Nephron (organoid): ENCODE measurements at regions not wholly inside any gene's neighbourhood (a gene's known extent, or its start where the extent isn't known, plus 50 kb on each side); places are given as distances from the start of the nearest gene placed in this dataset.

Source experiments
- H3K27ac Mint-ChIP-seq, 3 experiments: 2 replicates each; pipeline ENCODE4 v1.8.0; 2020; ENCODE audit warnings: mixed read lengths in 3 of 3, mild to moderate bottlenecking in 2 of 3, moderate library complexity in 1 of 3
- H3K27me3 Mint-ChIP-seq: 2 replicates; pipeline ENCODE4 v1.8.0; 2021; ENCODE audit warnings: low read depth, mild to moderate bottlenecking, moderate library complexity, mixed read lengths
- H3K36me3 Mint-ChIP-seq: 2 replicates; pipeline ENCODE4 v1.8.0; 2020; ENCODE audit warnings: low read depth, mixed read lengths
- H3K4me1 Mint-ChIP-seq: 2 replicates; pipeline ENCODE4 v1.8.0; 2020; ENCODE audit warnings: mixed read lengths
- H3K4me3 Mint-ChIP-seq, 3 experiments: 2 replicates each; pipeline ENCODE4 v1.8.0; 2020; ENCODE audit warnings: mild to moderate bottlenecking in 3 of 3, mixed read lengths in 3 of 3, moderate library complexity in 2 of 3
- H3K9me3 Mint-ChIP-seq: 2 replicates; pipeline ENCODE4 v1.8.0; 2020; ENCODE audit warnings: mixed read lengths
- TF ChIP-seq, protein P1 (sequence below), 3 experiments: fragments of 200-600 bp; sonication (generic); IDR thresholded peaks; one replicate each; pipeline ENCODE4 v1.5.0; 2021; ENCODE audit warnings: antibody characterized with exemption in 3 of 3; ENCODE audit not compliant: unreplicated experiment in 3 of 3

- TF ChIP-seq, protein P1, sequence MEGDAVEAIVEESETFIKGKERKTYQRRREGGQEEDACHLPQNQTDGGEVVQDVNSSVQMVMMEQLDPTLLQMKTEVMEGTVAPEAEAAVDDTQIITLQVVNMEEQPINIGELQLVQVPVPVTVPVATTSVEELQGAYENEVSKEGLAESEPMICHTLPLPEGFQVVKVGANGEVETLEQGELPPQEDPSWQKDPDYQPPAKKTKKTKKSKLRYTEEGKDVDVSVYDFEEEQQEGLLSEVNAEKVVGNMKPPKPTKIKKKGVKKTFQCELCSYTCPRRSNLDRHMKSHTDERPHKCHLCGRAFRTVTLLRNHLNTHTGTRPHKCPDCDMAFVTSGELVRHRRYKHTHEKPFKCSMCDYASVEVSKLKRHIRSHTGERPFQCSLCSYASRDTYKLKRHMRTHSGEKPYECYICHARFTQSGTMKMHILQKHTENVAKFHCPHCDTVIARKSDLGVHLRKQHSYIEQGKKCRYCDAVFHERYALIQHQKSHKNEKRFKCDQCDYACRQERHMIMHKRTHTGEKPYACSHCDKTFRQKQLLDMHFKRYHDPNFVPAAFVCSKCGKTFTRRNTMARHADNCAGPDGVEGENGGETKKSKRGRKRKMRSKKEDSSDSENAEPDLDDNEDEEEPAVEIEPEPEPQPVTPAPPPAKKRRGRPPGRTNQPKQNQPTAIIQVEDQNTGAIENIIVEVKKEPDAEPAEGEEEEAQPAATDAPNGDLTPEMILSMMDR (IDR thresholded peaks at IDR 0.05; ENCODE audit: unreplicated experiment in 3 of 3) = no peak
- no peaks in the 10 kb centered on the region for H3K9me3 Mint-ChIP-seq
- no peaks in the 10 kb centered on the region for H3K36me3 Mint-ChIP-seq
- no peak overlapping the region for H3K4me3 Mint-ChIP-seq
- peaks cover 8% of the 10 kb centered on the region for H3K4me1 Mint-ChIP-seq
- no peaks in the 10 kb centered on the region for H3K27me3 Mint-ChIP-seq
- H3K27ac Mint-ChIP-seq = peak overlapping the region in 1 of 3 experiments; percentile 51
These were observed 425.5 kb downstream of the TENT5A start for GRCh38 chr6:81326881-81327561.

GRCh38 chr6:81309811-81310210, 442.7 kb downstream of the TENT5A start:
- TF ChIP-seq, protein P1 (IDR thresholded peaks at IDR 0.05; ENCODE audit: unreplicated experiment in 3 of 3) = no peak
- Mint-ChIP-seq H3K27ac (no peak overlapping the region), H3K4me3 (no peak overlapping the region), H3K4me1 (no peaks in the 10 kb centered on the region), H3K36me3 (no peaks in the 10 kb centered on the region), H3K9me3 (peaks cover 8% of the 10 kb centered on the region), H3K27me3 (no peaks in the 10 kb centered on the region)

GRCh38 chr6:81308577-81309279, 443.8 kb downstream of the TENT5A start:
- H3K4me3 Mint-ChIP-seq = no peak overlapping the region
- TF ChIP-seq, protein P1 (IDR thresholded peaks at IDR 0.05; ENCODE audit: unreplicated experiment in 3 of 3) = no peak
- H3K27ac Mint-ChIP-seq = no peak overlapping the region
- H3K27me3 Mint-ChIP-seq = no peaks in the 10 kb centered on the region
- peaks cover 7% of the 10 kb centered on the region for H3K9me3 Mint-ChIP-seq
- H3K4me1 Mint-ChIP-seq = no peaks in the 10 kb centered on the region
- no peaks in the 10 kb centered on the region for H3K36me3 Mint-ChIP-seq

- Mint-ChIP-seq H3K4me1 (no peaks in the 10 kb centered on the region), H3K27me3 (no peaks in the 10 kb centered on the region), H3K4me3 (no peak overlapping the region), H3K36me3 (no peaks in the 10 kb centered on the region), H3K27ac (no peak overlapping the region), H3K9me3 (no peaks in the 10 kb centered on the region)
- TF ChIP-seq, protein P1 (IDR thresholded peaks at IDR 0.05; ENCODE audit: unreplicated experiment in 3 of 3) = no peak
These were observed 444.7 kb downstream of the TENT5A start for GRCh38 chr6:81307651-81308214.

DNA sequence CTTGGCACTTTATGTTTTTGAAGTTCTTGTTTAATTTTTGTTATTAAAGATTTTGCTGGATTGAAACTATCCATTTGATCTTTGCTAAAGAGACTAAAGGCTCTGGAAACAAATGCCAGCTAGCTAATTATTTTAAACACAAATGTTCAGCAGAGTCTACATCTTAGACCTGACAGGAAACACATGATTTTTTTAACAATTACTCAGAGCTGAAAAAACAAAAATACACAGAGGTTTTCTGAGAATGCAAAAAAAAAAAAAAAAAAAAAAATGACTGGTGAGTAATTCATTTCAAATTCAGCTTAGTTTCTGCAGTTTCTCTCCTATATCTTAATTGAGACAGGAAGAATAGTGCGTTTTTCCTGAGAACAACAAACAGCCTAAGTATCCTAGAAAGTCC, 448.0 kb downstream of the TENT5A start:
- no peaks in the 10 kb centered on the region for H3K36me3 Mint-ChIP-seq
- no peaks in the 10 kb centered on the region for H3K4me1 Mint-ChIP-seq
- no peak overlapping the region for H3K4me3 Mint-ChIP-seq
- no peaks in the 10 kb centered on the region for H3K27me3 Mint-ChIP-seq
- no peak overlapping the region for H3K27ac Mint-ChIP-seq
- no peaks in the 10 kb centered on the region for H3K9me3 Mint-ChIP-seq
- TF ChIP-seq, protein P1 (IDR thresholded peaks at IDR 0.05; ENCODE audit: unreplicated experiment in 3 of 3) = no peak
